GM12891 (cell line): ENCODE measurements at regions not wholly inside any gene's neighbourhood (a gene's known extent, or its start where the extent isn't known, plus 50 kb on each side); places are given as distances from the start of the nearest gene placed in this dataset.

Source experiments
- POLR2A ChIP-seq: IDR thresholded peaks from 2 replicates; pipeline ENCODE4 v1.6.1; 2011; ENCODE audit warnings: low read depth, low read length, control low read depth
- POLR2AphosphoS5 ChIP-seq: IDR thresholded peaks from 2 replicates; pipeline ENCODE4 v1.6.1; 2011; ENCODE audit warnings: low read depth, low read length, control low read depth
- POU2F2 ChIP-seq: IDR thresholded peaks from 2 replicates; pipeline ENCODE4 v1.6.1; 2011; ENCODE audit warnings: low read depth, mild to moderate bottlenecking, control low read depth, low read length, moderate library complexity
- TAF1 ChIP-seq: IDR thresholded peaks from 2 replicates; pipeline ENCODE4 v1.6.1; 2011; ENCODE audit warnings: low read depth, low read length, control low read depth

DNA sequence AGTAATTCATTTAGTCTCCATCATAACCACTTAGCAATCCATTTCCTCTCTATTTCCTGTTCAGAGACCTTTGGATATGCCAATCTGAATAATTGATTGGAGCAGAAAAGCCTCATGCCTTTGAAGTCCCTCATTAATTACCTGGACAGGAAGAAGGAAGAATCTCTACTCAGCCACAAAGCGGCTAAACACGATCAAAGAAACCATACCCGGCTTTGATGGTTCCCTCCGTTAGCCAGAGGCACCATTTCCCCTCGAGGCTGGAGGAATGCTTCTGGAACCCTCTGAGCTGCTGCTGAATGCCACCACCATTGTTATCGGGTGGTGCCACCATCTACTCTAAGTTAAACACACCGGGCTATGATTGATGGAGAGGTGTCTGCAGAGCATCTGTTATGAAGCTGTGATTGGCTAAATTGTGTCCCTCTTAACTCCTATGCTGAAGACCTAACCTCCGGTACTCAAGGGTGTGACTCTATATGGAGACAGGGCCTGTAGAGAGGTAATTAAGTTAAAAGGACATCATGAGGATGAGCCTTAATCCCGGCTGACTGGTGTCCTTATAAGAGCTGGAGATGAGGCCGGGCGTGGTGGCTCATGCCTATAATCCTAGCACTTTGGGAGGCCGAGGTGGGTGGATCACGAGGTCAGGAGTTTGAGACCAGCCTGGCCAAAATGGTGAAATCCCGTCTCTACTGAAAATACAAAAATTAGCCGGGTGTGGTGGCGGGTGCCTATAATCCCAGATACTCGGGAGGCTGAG lies 168.6 kb downstream of the CTTN start:
- no peak for TF ChIP-seq POLR2A
- TF ChIP-seq POU2F2: no peak
- TF ChIP-seq TAF1: no peak
- TF ChIP-seq POLR2AphosphoS5: no peak
